Hepatocyte (in vitro differentiated cells): ENCODE measurements at regions not wholly inside any gene's neighbourhood (a gene's known extent, or its start where the extent isn't known, plus 50 kb on each side); places are given as distances from the start of the nearest gene placed in this dataset.

ENCODE experiments used
- DNase-seq: peaks from one replicate; pipeline ENCODE4 v3.0.0-alpha.2; 2016; ENCODE audit warnings: low spot score
- H2AFZ ChIP-seq: fragments of 200-600 bp; sonication (generic); 2 replicates; pipeline ENCODE4 v1.6.0; 2016; ENCODE audit warnings: antibody characterized with exemption, mild to moderate bottlenecking
- H3K27ac ChIP-seq: fragments of 200-600 bp; sonication (generic); 2 replicates; pipeline ENCODE4 v1.5.1; 2016; ENCODE audit warnings: mild to moderate bottlenecking
- H3K27me3 ChIP-seq: fragments of 200-600 bp; sonication (generic); 2 replicates; pipeline ENCODE4 v1.6.1; 2016
- H3K36me3 ChIP-seq: fragments of 200-600 bp; sonication (generic); replicated peaks from 2 replicates; pipeline ENCODE4 v1.5.1; 2016; ENCODE audit warnings: low read depth; ENCODE audit not compliant: insufficient read depth
- H3K4me1 ChIP-seq: fragments of 200-600 bp; sonication (generic); 2 replicates; pipeline ENCODE4 v1.5.1; 2016; ENCODE audit warnings: mild to moderate bottlenecking, moderate library complexity; ENCODE audit not compliant: insufficient read depth
- H3K4me2 ChIP-seq: fragments of 200-600 bp; sonication (generic); 2 replicates; pipeline ENCODE4 v1.6.0; 2016
- H3K4me3 ChIP-seq: fragments of 200-600 bp; sonication (generic); 2 replicates; pipeline ENCODE4 v1.5.1; 2016; ENCODE audit warnings: mild to moderate bottlenecking
- H3K79me2 ChIP-seq: fragments of 200-600 bp; sonication (generic); 2 replicates; pipeline ENCODE4 v1.6.0; 2017; ENCODE audit warnings: mild to moderate bottlenecking
- H3K9me2 ChIP-seq: fragments of 200-600 bp; sonication (generic); replicated peaks from 2 replicates; pipeline ENCODE4 v1.6.0; 2017; ENCODE audit warnings: mild to moderate bottlenecking; ENCODE audit not compliant: insufficient read depth
- H3K9me3 ChIP-seq: fragments of 200-600 bp; sonication (generic); 2 replicates; pipeline ENCODE4 v1.5.1; 2016; ENCODE audit warnings: low read depth, mild to moderate bottlenecking
- H4K20me1 ChIP-seq: fragments of 200-600 bp; sonication (generic); 2 replicates; pipeline ENCODE4 v1.6.0; 2016; ENCODE audit warnings: mild to moderate bottlenecking; ENCODE audit not compliant: insufficient read depth, poor library complexity, severe bottlenecking
- CTCF ChIP-seq: fragments of 200-600 bp; sonication (generic); IDR thresholded peaks from 2 replicates; pipeline ENCODE4 v1.5.1; 2016; ENCODE audit warnings: antibody characterized with exemption, mild to moderate bottlenecking; ENCODE audit not compliant: poor library complexity
- EZH2 ChIP-seq: fragments of 200-600 bp; sonication (generic); IDR thresholded peaks from 2 replicates; pipeline ENCODE4 v1.6.1; 2016; ENCODE audit warnings: antibody characterized with exemption, mild to moderate bottlenecking, borderline replicate concordance
- EZH2phosphoT487 ChIP-seq: fragments of 200-600 bp; sonication (generic); IDR thresholded peaks from one replicate; pipeline ENCODE4 v1.6.1; 2018; ENCODE audit warnings: antibody characterized with exemption, mild to moderate bottlenecking, low read depth, moderate library complexity; ENCODE audit not compliant: unreplicated experiment, severe bottlenecking
- WGBS: methylation state at CpG from one replicate; pipeline ENCODE4 v1.1.6; 2016; ENCODE audit warnings: low lambda C conversion rate; ENCODE audit errors: missing lambda C conversion rate; 5-methylcytosine and 5-hydroxymethylcytosine counted together

DNA sequence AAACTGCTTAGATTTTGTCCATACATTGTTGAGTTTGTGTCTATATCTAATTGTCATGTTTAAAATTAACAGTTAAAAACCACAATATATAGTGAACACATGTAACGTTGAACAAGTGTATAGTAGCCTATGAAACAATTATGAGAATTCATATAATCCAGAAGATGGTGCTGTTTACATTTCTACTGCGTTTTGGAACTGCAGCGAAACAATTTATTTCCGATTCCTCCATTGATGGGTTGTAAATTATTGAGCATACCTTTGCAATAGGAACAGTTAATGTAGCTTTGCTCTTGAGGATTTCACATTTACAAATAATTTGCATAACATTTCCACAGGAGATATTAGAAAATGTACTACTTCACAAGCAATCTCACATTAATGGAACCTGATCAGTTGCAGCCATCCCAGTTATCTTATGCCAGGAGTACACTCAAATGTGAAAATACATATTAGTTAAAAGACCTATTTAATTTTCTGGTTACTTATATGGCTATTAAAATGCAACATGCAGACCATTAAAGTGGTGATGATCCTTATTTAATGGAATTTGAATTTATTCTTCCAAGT, 411.8 kb downstream of the CDH10 start:
- no peaks in the 10 kb centered on the region for H3K4me1 ChIP-seq
- no peak overlapping the region for H3K27ac ChIP-seq
- H2AFZ ChIP-seq: no peak overlapping the region
- no peaks in the 10 kb centered on the region for H4K20me1 ChIP-seq
- no peak for TF ChIP-seq EZH2phosphoT487
- TF ChIP-seq CTCF: peak; percentile 49
- no peaks in the 10 kb centered on the region for H3K27me3 ChIP-seq
- H3K9me3 ChIP-seq: no peaks in the 10 kb centered on the region
- H3K9me2 ChIP-seq: no peaks in the 10 kb centered on the region
- no peak overlapping the region for H3K4me3 ChIP-seq
- no peak overlapping the region for H3K4me2 ChIP-seq
- no peaks in the 10 kb centered on the region for H3K36me3 ChIP-seq
- H3K79me2 ChIP-seq: no peaks in the 10 kb centered on the region
- no peak for DNase-seq
- 67% methylated on average over 4 of the region's 4 CpGs for WGBS

DNA sequence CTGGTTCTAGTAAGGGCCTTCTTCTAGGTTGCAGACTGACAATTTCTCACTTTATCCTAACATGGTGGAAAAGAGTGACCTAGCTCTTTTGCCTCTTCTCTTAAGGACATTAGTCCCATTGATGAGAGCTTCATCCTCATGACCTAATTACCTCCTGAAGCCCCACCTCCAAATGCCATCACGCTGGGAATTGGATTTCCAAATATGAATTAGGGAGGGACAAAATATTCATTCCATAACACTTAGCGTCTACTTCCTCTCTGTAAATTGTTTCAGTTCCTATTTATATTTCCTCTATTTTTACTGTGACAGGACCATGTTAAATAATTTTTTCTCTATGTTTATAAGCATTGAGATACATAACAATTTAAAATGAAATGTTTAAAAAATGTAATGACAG, 408.8 kb downstream of the CDH10 start:
- H2AFZ ChIP-seq: no peak overlapping the region
- TF ChIP-seq EZH2: no peak
- no peak for TF ChIP-seq EZH2phosphoT487
- TF ChIP-seq CTCF: no peak
- no peak for DNase-seq
- H3K27ac ChIP-seq: no peak overlapping the region
- no peak overlapping the region for H3K4me3 ChIP-seq
- H3K9me2 ChIP-seq: no peaks in the 10 kb centered on the region
- 75% methylated on average over 2 of the region's 2 CpGs for WGBS
- H3K9me3 ChIP-seq: no peaks in the 10 kb centered on the region
- H3K27me3 ChIP-seq: no peaks in the 10 kb centered on the region
- no peaks in the 10 kb centered on the region for H3K36me3 ChIP-seq
- H3K4me2 ChIP-seq: no peak overlapping the region
- H3K4me1 ChIP-seq: no peaks in the 10 kb centered on the region
- H3K79me2 ChIP-seq: no peaks in the 10 kb centered on the region
- H4K20me1 ChIP-seq: no peaks in the 10 kb centered on the region

DNA sequence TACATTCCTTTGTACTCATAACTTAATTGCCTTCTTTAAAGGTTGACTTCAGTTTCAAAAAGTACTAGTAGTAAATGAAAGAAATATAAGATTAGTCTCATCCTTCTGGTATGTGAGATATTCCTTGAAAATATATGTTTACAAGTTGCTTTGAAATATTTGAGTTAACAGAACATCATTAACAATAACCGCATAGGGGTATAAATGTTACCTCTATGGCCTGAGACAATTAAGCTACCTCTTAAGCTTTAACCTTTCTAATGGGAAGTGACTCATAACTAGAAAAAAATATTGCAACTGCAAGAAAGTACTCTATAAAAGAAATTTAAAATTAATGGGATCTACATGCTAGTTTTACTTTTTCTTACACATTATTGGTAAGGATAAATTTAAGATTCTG, 399.0 kb downstream of the CDH10 start:
- no peaks in the 10 kb centered on the region for H3K27me3 ChIP-seq
- no peak overlapping the region for H3K4me3 ChIP-seq
- DNase-seq: no peak
- no peak overlapping the region for H3K27ac ChIP-seq
- H3K9me3 ChIP-seq: no peaks in the 10 kb centered on the region
- no peaks in the 10 kb centered on the region for H3K9me2 ChIP-seq
- 88% methylated on average over 1 of the region's 1 CpG for WGBS
- no peak overlapping the region for H3K4me2 ChIP-seq
- no peak for TF ChIP-seq EZH2
- no peak for TF ChIP-seq EZH2phosphoT487
- no peak for TF ChIP-seq CTCF
- H4K20me1 ChIP-seq: no peaks in the 10 kb centered on the region
- H2AFZ ChIP-seq: no peak overlapping the region
- H3K4me1 ChIP-seq: no peaks in the 10 kb centered on the region
- H3K79me2 ChIP-seq: no peaks in the 10 kb centered on the region
- no peaks in the 10 kb centered on the region for H3K36me3 ChIP-seq

DNA sequence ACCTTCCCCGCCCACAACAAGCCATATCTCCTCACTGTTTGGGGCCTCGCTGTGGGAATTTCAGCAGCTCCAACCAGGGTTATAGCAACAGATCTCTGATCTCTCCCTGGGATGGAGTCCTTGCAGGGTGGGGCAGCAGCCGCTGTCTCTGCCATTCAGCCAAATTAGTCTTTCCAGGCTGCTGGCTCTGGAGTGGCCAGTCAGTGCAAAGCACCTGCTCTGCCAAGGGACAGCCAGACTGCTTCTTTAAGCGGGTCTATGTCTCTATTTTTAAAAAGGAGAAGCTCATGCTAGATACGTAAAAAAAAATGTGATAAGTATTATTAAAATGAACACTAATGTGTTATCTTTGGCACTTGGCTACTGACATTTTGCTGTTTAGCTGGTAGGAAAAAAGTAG, 380.2 kb downstream of the CDH10 start:
- DNase-seq: no peak
- Histone ChIP-seq H4K20me1 (no peaks in the 10 kb centered on the region), H3K4me2 (no peak overlapping the region), H3K9me3 (no peaks in the 10 kb centered on the region), H2AFZ (no peak overlapping the region), H3K79me2 (no peaks in the 10 kb centered on the region), H3K27me3 (no peaks in the 10 kb centered on the region), H3K36me3 (no peaks in the 10 kb centered on the region), H3K4me3 (no peak overlapping the region), H3K4me1 (no peaks in the 10 kb centered on the region), H3K9me2 (no peaks in the 10 kb centered on the region), H3K27ac (no peak overlapping the region)
- WGBS: 95% methylated on average over 5 of the region's 5 CpGs
- TF ChIP-seq CTCF (no peak), EZH2 (no peak), EZH2phosphoT487 (no peak)
